ENCODE measurements at regions not wholly inside any gene's neighbourhood (a gene's known extent, or its start where the extent isn't known, plus 50 kb on each side); places are given as distances from the start of the nearest gene placed in this dataset.

- no peak for DNase-seq (ENCODE audit: low read depth)
- H3K4me3 ChIP-seq (ENCODE audit: low read depth, low read length), result no peak overlapping the region
- H3K36me3 ChIP-seq (ENCODE audit: control insufficient read depth, insufficient read depth, low read length), result no peaks in the 10 kb centered on the region
- no peak for TF ChIP-seq CTCF (IDR thresholded peaks at IDR 0.05; ENCODE audit: insufficient read depth, low read length, poor library complexity, severe bottlenecking)
- H3K27me3 ChIP-seq (ENCODE audit: control insufficient read depth, insufficient read depth, low read length), result peaks cover 9% of the 10 kb centered on the region
These were observed 55.3 kb upstream of the MGMT start for GRCh38 chr10:129411772-129412171.

GRCh38 chr10:129413024-129413423 lies 54.0 kb upstream of the MGMT start:
- no peaks in the 10 kb centered on the region for H3K36me3 ChIP-seq (ENCODE audit: control insufficient read depth, insufficient read depth, low read length)
- no peak overlapping the region for H3K4me3 ChIP-seq (ENCODE audit: low read depth, low read length)
- H3K27me3 ChIP-seq (ENCODE audit: control insufficient read depth, insufficient read depth, low read length), result peaks cover 9% of the 10 kb centered on the region
- TF ChIP-seq CTCF (IDR thresholded peaks at IDR 0.05; ENCODE audit: insufficient read depth, low read length, poor library complexity, severe bottlenecking), result no peak
- DNase-seq (ENCODE audit: low read depth), result no peak

GRCh38 chr10:129415215-129416140 lies 51.6 kb upstream of the MGMT start:
- Histone ChIP-seq H3K27me3 (ENCODE audit: control insufficient read depth, insufficient read depth, low read length) (peaks cover 9% of the 10 kb centered on the region), H3K36me3 (ENCODE audit: control insufficient read depth, insufficient read depth, low read length) (no peaks in the 10 kb centered on the region), H3K4me3 (ENCODE audit: low read depth, low read length) (no peak overlapping the region)
- TF ChIP-seq CTCF (IDR thresholded peaks at IDR 0.05; ENCODE audit: insufficient read depth, low read length, poor library complexity, severe bottlenecking), result no peak
- no peak for DNase-seq (ENCODE audit: low read depth)

- H3K36me3 ChIP-seq (ENCODE audit: control insufficient read depth, insufficient read depth, low read length), result no peaks in the 10 kb centered on the region
- DNase-seq (ENCODE audit: low read depth), result no peak
- peaks cover 8% of the 10 kb centered on the region for H3K27me3 ChIP-seq (ENCODE audit: control insufficient read depth, insufficient read depth, low read length)
- H3K4me3 ChIP-seq (ENCODE audit: low read depth, low read length), result no peak overlapping the region
- TF ChIP-seq CTCF (IDR thresholded peaks at IDR 0.05; ENCODE audit: insufficient read depth, low read length, poor library complexity, severe bottlenecking), result no peak
These were observed 50.9 kb upstream of the MGMT start for GRCh38 chr10:129416155-129416554.

DNA sequence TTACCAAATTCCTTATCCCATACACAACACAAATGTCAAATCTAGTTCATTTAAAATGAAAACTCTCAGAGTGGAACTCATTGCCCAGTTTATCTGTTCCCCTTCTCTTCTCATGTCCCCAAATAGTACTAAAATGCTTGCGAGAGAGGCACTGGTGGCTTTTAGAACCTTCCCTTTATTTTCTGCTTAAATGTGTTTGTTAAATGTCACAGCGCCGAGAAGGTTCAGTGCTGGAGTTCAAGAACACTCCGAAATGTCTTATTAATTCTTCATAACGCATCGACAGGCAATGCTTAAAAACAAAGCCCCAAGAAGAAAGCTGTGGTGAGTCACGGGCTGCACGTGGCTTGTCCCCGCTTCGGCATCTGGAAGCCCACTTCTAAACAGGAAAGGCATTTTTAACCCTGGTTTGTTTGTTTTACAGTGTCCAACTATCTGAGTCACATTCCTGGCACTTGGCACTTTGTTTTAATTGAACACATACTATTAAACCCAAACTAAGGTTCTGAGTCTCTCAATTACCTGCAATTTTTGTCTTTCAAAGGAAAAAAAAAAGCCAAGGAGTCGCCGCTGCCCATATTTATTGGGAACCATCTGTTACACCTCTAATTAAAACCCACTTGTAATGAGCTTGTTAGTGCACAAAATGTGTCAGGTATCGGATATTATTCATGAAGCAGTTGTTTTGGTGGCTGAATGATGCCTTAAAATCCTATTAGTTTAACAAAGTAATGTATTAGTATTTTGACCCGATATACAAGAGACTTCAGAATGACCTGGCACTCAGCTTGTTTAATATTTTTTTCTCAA lies 49.9 kb upstream of the MGMT start:
- H3K27me3 ChIP-seq (ENCODE audit: control insufficient read depth, insufficient read depth, low read length), result peaks cover 7% of the 10 kb centered on the region
- no peak for TF ChIP-seq CTCF (IDR thresholded peaks at IDR 0.05; ENCODE audit: insufficient read depth, low read length, poor library complexity, severe bottlenecking)
- H3K36me3 ChIP-seq (ENCODE audit: control insufficient read depth, insufficient read depth, low read length), result no peaks in the 10 kb centered on the region
- DNase-seq (ENCODE audit: low read depth), result no peak
- no peak overlapping the region for H3K4me3 ChIP-seq (ENCODE audit: low read depth, low read length)

Measured in kidney epithelial cell (primary cell).